NT2/D1 (cell line): ENCODE measurements at regions not wholly inside any gene's neighbourhood (a gene's known extent, or its start where the extent isn't known, plus 50 kb on each side); places are given as distances from the start of the nearest gene placed in this dataset.

Experiments
- YY1 ChIP-seq: IDR thresholded peaks from 2 replicates; pipeline ENCODE4 v1.6.1; 2011; ENCODE audit not compliant: insufficient read length, insufficient read depth
- ZNF274 ChIP-seq: IDR thresholded peaks from 2 replicates; pipeline ENCODE4 v1.6.1; 2011; ENCODE audit warnings: mild to moderate bottlenecking, low read depth, low read length

- no peak for TF ChIP-seq ZNF274
- no peak for TF ChIP-seq YY1
Measured at GRCh38 chr7:41451826-41452225, 251.1 kb downstream of the INHBA start.
